ENCODE measurements at regions not wholly inside any gene's neighbourhood (a gene's known extent, or its start where the extent isn't known, plus 50 kb on each side); places are given as distances from the start of the nearest gene placed in this dataset.

- in situ Hi-C loops (cut with HindIII; ENCODE audit: low pct_ligation_motif_present, low pct_unique_long_range_greater_than_20kb, low sequenced_read_pairs): no loop called here
- DNase-seq: no peak
Measured at GRCh38 chr5:121226765-121227164, 624.9 kb upstream of the FTMT start.

DNA sequence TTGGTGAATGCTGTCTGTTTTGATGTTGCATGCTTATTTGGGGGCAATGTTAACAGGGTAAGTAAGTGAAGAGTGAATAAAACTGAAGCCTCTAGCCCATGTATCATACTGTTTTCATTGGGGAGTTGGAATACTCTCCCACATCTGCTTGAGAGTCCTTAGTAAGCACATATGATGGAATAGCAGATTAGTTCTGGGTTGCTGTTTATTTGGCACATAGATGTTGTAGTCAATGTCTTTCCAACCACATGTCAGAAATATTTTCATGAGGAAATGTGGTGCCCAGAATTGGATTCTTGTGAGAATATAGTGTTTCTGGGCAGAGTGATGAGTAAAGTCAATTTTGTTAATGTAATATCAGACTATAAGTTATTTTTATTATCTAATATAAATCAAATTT lies 611.7 kb upstream of the FTMT start:
- no peak for DNase-seq
- in situ Hi-C loops (cut with HindIII; ENCODE audit: low pct_ligation_motif_present, low pct_unique_long_range_greater_than_20kb, low sequenced_read_pairs): no loop called here

- no peak for DNase-seq
- in situ Hi-C loops (cut with HindIII; ENCODE audit: low pct_ligation_motif_present, low pct_unique_long_range_greater_than_20kb, low sequenced_read_pairs): no loop called here
Measured at GRCh38 chr5:121246971-121247370, 604.7 kb upstream of the FTMT start.

- in situ Hi-C loops (cut with HindIII; ENCODE audit: low pct_ligation_motif_present, low pct_unique_long_range_greater_than_20kb, low sequenced_read_pairs): no loop called here
- no peak for DNase-seq
Measured at GRCh38 chr5:121251954-121252353, 599.7 kb upstream of the FTMT start.

- DNase-seq: no peak
- in situ Hi-C loops (cut with HindIII; ENCODE audit: low pct_ligation_motif_present, low pct_unique_long_range_greater_than_20kb, low sequenced_read_pairs): no loop called here
Measured at GRCh38 chr5:121257621-121258020, 594.1 kb upstream of the FTMT start.

DNA sequence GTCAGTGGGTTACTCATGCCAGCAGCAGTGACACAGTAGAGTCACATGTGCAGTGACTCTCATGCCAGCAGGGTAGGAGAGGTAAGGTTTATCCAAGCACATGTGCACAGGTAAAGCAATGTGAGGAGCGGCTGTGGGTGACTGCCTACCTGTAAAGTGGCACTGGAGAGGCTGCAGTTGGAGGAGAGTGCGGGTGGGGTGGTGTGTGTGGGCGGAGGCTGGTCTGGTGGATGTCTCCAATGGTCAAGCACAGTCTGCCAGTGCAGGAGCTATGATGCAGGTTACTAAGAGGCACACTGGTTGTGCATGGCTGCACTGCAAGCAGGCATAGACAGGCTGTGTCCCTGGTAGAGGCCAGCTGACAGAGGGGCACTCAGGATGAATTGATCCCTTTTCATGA lies 588.2 kb upstream of the FTMT start:
- DNase-seq: no peak
- in situ Hi-C loops (cut with HindIII; ENCODE audit: low pct_ligation_motif_present, low pct_unique_long_range_greater_than_20kb, low sequenced_read_pairs): no loop called here

DNA sequence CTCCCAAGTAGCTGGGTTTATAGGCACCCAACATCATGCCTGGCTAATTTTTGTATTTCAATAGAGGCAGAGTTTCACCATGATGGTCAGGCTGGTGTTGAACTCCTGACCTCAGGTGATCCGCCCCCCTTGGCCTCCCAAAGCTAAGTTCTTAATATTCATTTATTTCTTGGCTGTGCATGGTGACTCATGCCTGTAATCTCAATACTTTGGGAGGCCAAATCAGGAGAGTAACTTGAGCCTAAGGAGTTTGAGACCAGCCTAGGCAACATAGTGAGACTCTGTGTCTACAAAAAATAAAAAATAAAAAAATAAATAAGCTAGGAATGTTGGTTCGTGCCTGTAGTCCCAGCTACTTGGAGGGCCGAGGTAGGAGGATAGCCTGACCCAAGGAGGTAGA lies 587.1 kb upstream of the FTMT start:
- no peak for DNase-seq

GRCh38 chr5:121271546-121271945 lies 580.1 kb upstream of the FTMT start:
- no peak for DNase-seq
- in situ Hi-C loops (cut with HindIII; ENCODE audit: low pct_ligation_motif_present, low pct_unique_long_range_greater_than_20kb, low sequenced_read_pairs): no loop called here

More for the DNA sequence above, 587.1 kb upstream of the FTMT start:
- in situ Hi-C loops (cut with HindIII; ENCODE audit: low pct_ligation_motif_present, low pct_unique_long_range_greater_than_20kb, low sequenced_read_pairs): no loop called here

- peak; percentile 83 for DNase-seq
- in situ Hi-C loops (cut with HindIII; ENCODE audit: low pct_ligation_motif_present, low pct_unique_long_range_greater_than_20kb, low sequenced_read_pairs): no loop called here
Measured at GRCh38 chr5:121273833-121274433, 577.7 kb upstream of the FTMT start.

DNA sequence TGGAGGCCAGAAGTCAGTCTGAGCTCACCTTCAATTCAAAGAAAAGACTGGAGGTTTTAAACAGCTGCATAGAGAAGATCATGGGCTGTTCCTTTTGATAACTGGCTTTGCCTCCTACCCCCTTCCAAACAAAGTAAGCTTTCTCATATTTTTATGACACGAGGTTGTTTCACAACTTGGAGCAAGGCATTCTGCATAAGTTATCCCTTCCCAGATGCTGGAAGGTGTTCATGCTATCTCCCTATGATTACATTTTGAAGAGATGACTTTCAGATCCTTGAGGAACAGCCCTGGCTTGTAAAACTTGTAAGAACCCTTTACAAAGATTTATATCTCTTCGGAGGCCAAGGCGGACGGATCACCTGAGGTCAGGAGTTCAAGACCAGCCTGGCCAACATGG lies 571.9 kb upstream of the FTMT start:
- in situ Hi-C loops (cut with HindIII; ENCODE audit: low pct_ligation_motif_present, low pct_unique_long_range_greater_than_20kb, low sequenced_read_pairs): no loop called here

DNA sequence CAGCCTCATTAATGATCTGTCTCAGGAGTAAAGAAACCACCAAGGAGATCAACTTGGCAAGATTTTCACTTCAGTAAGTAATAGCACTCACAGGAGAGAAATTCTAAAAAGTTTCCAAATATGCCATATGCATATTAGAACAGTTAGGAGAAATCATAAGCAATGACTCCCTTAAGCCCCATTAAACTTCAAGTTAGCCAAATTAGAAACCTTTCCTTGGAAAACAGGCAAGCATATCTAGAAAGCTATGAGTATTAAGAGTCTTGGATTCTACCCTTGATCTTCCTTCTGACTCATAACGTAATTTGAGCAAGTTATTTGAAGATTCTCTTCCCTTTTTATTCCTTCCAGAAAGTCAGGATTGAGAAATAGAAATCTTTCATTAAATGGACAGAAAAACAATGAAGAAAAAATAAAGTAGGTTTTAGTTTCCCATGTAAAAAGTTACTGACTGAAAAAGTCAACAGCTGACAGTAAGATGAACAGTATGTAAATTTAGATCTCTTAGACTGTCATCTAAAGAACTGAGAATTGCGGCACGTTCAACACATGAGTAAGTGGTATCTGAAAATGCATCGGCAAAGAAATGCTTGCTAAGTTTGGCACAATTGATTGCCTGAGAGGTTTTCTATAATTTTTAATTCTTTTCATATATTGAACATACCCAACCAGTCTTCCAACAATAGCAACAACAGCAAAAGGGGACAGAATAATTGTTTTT lies 565.7 kb upstream of the FTMT start:
- in situ Hi-C loops (cut with HindIII; ENCODE audit: low pct_ligation_motif_present, low pct_unique_long_range_greater_than_20kb, low sequenced_read_pairs): no loop called here
- no peak for DNase-seq

More for the DNA sequence above, 571.9 kb upstream of the FTMT start:
- no peak for DNase-seq

- in situ Hi-C loops (cut with HindIII; ENCODE audit: low pct_ligation_motif_present, low pct_unique_long_range_greater_than_20kb, low sequenced_read_pairs): no loop called here
Measured at GRCh38 chr5:121288781-121289180, 562.9 kb upstream of the FTMT start.

GRCh38 chr5:121292664-121293063 lies 559.0 kb upstream of the FTMT start:
- no peak for DNase-seq
- in situ Hi-C loops (cut with HindIII; ENCODE audit: low pct_ligation_motif_present, low pct_unique_long_range_greater_than_20kb, low sequenced_read_pairs): no loop called here

More at GRCh38 chr5:121288781-121289180, 562.9 kb upstream of the FTMT start:
- DNase-seq: no peak

DNA sequence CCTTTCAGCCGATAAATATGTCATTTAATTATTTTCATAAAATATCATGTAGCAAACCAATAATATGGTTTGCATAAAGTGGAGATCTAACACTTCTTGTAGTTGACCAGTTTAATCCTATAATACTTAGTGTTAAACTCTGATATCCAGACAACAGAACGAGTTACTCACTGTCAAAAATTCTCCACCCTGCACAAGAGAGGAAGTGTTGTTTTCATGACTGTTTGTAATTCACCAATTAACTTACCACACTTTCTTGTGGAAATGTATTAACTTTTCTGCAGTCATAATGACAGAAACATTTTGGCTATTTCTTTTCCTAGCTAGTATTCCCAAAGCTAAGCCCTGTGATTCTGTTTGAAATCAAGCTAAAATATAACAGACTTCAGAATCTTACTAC lies 555.3 kb upstream of the FTMT start:
- no peak for DNase-seq
- in situ Hi-C loops (cut with HindIII; ENCODE audit: low pct_ligation_motif_present, low pct_unique_long_range_greater_than_20kb, low sequenced_read_pairs): no loop called here

DNA sequence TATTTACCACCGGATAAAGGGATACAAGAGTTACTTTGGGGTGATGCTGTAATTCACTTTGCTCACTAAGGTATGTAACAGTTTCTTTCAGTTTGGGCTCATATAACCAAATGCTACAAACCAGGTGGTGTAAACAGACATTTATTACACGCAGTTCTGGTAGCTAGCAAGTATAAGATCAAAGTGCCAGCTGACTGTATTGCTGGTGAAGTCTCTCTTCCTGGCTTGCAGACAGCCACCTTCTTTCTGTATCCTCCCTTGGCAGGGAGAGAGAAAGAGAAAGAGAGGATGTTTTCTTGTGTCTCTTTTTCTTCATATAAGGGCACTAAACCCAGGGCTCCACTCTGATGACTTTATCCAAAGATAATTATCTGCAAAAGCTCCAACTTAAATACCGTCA lies 552.5 kb upstream of the FTMT start:
- DNase-seq: no peak
- in situ Hi-C loops (cut with HindIII; ENCODE audit: low pct_ligation_motif_present, low pct_unique_long_range_greater_than_20kb, low sequenced_read_pairs): no loop called here

GRCh38 chr5:121304838-121305237 lies 546.8 kb upstream of the FTMT start:
- DNase-seq: no peak
- in situ Hi-C loops (cut with HindIII; ENCODE audit: low pct_ligation_motif_present, low pct_unique_long_range_greater_than_20kb, low sequenced_read_pairs): no loop called here

- in situ Hi-C loops (cut with HindIII; ENCODE audit: low pct_ligation_motif_present, low pct_unique_long_range_greater_than_20kb, low sequenced_read_pairs): no loop called here
- DNase-seq: no peak
Measured at GRCh38 chr5:121313886-121314285, 537.8 kb upstream of the FTMT start.

GRCh38 chr5:121315786-121316185 lies 535.9 kb upstream of the FTMT start:
- in situ Hi-C loops (cut with HindIII; ENCODE audit: low pct_ligation_motif_present, low pct_unique_long_range_greater_than_20kb, low sequenced_read_pairs): no loop called here

GRCh38 chr5:121319292-121319691 lies 532.4 kb upstream of the FTMT start:
- DNase-seq: no peak
- in situ Hi-C loops (cut with HindIII; ENCODE audit: low pct_ligation_motif_present, low pct_unique_long_range_greater_than_20kb, low sequenced_read_pairs): no loop called here

More at GRCh38 chr5:121315786-121316185, 535.9 kb upstream of the FTMT start:
- DNase-seq: no peak

GRCh38 chr5:121325930-121326329 lies 525.8 kb upstream of the FTMT start:
- DNase-seq: no peak
- in situ Hi-C loops (cut with HindIII; ENCODE audit: low pct_ligation_motif_present, low pct_unique_long_range_greater_than_20kb, low sequenced_read_pairs): no loop called here
